ENCODE measurements at regions not wholly inside any gene's neighbourhood (a gene's known extent, or its start where the extent isn't known, plus 50 kb on each side); places are given as distances from the start of the nearest gene placed in this dataset.

DNA sequence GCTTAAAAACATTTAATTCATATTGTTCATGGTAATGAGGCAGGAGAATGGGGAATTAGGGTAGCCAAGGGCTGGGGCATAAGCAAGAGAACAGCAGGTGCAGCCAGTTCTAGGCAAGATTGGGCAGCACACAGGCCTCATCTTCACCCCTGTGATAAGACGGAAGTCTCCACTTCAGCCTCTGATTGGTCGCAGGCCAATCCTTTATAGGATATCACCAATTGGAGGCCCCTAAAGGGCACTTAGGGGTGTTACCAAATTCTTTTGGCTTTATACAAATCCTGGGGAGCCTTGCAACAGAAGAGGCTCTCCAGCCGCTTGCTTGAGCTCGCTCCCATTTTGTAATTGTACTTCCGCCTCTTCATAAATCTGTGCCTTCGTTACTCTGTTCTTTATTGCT, 231.1 kb downstream of the REEP3 start:
- TF ChIP-seq, protein P1, sequence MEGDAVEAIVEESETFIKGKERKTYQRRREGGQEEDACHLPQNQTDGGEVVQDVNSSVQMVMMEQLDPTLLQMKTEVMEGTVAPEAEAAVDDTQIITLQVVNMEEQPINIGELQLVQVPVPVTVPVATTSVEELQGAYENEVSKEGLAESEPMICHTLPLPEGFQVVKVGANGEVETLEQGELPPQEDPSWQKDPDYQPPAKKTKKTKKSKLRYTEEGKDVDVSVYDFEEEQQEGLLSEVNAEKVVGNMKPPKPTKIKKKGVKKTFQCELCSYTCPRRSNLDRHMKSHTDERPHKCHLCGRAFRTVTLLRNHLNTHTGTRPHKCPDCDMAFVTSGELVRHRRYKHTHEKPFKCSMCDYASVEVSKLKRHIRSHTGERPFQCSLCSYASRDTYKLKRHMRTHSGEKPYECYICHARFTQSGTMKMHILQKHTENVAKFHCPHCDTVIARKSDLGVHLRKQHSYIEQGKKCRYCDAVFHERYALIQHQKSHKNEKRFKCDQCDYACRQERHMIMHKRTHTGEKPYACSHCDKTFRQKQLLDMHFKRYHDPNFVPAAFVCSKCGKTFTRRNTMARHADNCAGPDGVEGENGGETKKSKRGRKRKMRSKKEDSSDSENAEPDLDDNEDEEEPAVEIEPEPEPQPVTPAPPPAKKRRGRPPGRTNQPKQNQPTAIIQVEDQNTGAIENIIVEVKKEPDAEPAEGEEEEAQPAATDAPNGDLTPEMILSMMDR (conservative IDR thresholded peaks at IDR 0.05; ENCODE audit: low read depth in 2 of 2) = no peak
- TF ChIP-seq REST (IDR thresholded peaks at IDR 0.05; ENCODE audit: unreplicated experiment) (no peak), EZH2 (IDR thresholded peaks at IDR 0.05; ENCODE audit: low read depth, unreplicated experiment) (no peak)
